Sigmoid colon (tissue), 6 donors: ENCODE measurements at regions not wholly inside any gene's neighbourhood (a gene's known extent, or its start where the extent isn't known, plus 50 kb on each side); places are given as distances from the start of the nearest gene placed in this dataset.

Source experiments
- DNase-seq: peaks from one replicate; pipeline ENCODE4 v3.0.0-alpha.2; 2019
- H3K27ac ChIP-seq, 4 donors: fragments of 200-600 bp; sonication (generic); one replicate each; pipeline ENCODE4 v1.5.1; 2016 to 2019; ENCODE audit warnings: mild to moderate bottlenecking in 1 of 4
- H3K27me3 ChIP-seq, 3 donors: fragments of 200-600 bp; sonication (generic); one replicate each; pipeline ENCODE4 v1.5.1; 2019; ENCODE audit warnings: mild to moderate bottlenecking in 1 of 3
- H3K36me3 ChIP-seq, 4 donors: fragments of 200-600 bp; sonication (generic); one replicate each; pipeline ENCODE4 v1.5.1; 2016 to 2019
- H3K4me1 ChIP-seq, 4 donors: fragments of 200-600 bp; sonication (generic); one replicate each; pipeline ENCODE4 v1.5.1; 2017 to 2019
- H3K4me3 ChIP-seq, 4 donors: fragments of 200-600 bp; sonication (generic); one replicate each; pipeline ENCODE4 v1.5.1; 2017 to 2019; ENCODE audit warnings: mild to moderate bottlenecking in 2 of 4, moderate library complexity in 1 of 4
- H3K9me3 ChIP-seq, 4 donors: fragments of 200-600 bp in 3 of 4; sonication (generic) in 3 of 4; one replicate each; pipeline versions ENCODE4 v1.5.1 to v1.6.1; 2013 to 2019
- CTCF ChIP-seq, 4 experiments: fragments of 450-650 bp in 3 of 4; fragments of 200-600 bp in 1 of 4; IDR thresholded peaks; one replicate each; pipeline ENCODE4 v1.5.1; 2016 to 2019; ENCODE audit warnings: antibody characterized with exemption in 4 of 4, mild to moderate bottlenecking in 3 of 4, moderate library complexity in 2 of 4
- EP300 ChIP-seq, 4 donors: sonication (generic); formaldehyde crosslinking; IDR thresholded peaks; one replicate each; pipeline ENCODE4 v1.6.1; 2017; ENCODE audit warnings: antibody characterized with exemption in 4 of 4
- POLR2A ChIP-seq, 2 donors: fragments of 450-650 bp; IDR thresholded peaks; one replicate each; pipeline ENCODE4 v1.6.1; 2016; ENCODE audit warnings: antibody characterized with exemption in 2 of 2, mild to moderate bottlenecking in 2 of 2, moderate library complexity in 2 of 2
- POLR2AphosphoS5 ChIP-seq, 4 donors: sonication (generic); formaldehyde crosslinking; IDR thresholded peaks; one replicate each; pipeline ENCODE4 v1.6.1; 2017; ENCODE audit warnings: antibody characterized with exemption in 4 of 4
- WGBS, 2 donors: extraction: QIAGEN DNeasy Blood & Tissue Kit; methylation state at CpG; one replicate each; pipeline ENCODE4 v1.1.7; 2013; 5-methylcytosine and 5-hydroxymethylcytosine counted together
- intact Hi-C: fragments of 100-400 bp; cut with DNase I; formaldehyde crosslinking; loops from one replicate; pipeline ENCODE4 v1.15.1; 2023
- donor health status: healthy with polysubstance abuse.
- donor health status: healthy.

GRCh38 chr16:73743665-73744496 is 552.7 kb upstream of the PSMD7 start:
- no peak overlapping the region for H3K27ac ChIP-seq
- intact Hi-C loops = no loop called here
- 76 to 86% methylated on average over 11 of the region's 11 CpGs for WGBS, 2 donors

GRCh38 chr16:73739049-73739769 is 557.4 kb upstream of the PSMD7 start:
- no peaks in the 10 kb centered on the region for H3K9me3 ChIP-seq
- DNase-seq = no peak
- TF ChIP-seq POLR2AphosphoS5 (IDR thresholded peaks at IDR 0.05) (no peak), EP300 (IDR thresholded peaks at IDR 0.05) (no peak), CTCF (IDR thresholded peaks at IDR 0.05) (no peak), POLR2A (IDR thresholded peaks at IDR 0.05) (no peak)
- WGBS, 2 donors = 88 to 91% methylated on average over 4 of the region's 4 CpGs
- no peak overlapping the region for H3K27ac ChIP-seq
- H3K27me3 ChIP-seq = no peaks in the 10 kb centered on the region
- intact Hi-C loops = no loop called here
- no peaks in the 10 kb centered on the region for H3K36me3 ChIP-seq
- H3K4me3 ChIP-seq = no peak overlapping the region
- no peaks in the 10 kb centered on the region for H3K4me1 ChIP-seq

More at GRCh38 chr16:73743665-73744496, 552.7 kb upstream of the PSMD7 start:
- H3K4me1 ChIP-seq = no peaks in the 10 kb centered on the region
- DNase-seq = no peak
- TF ChIP-seq CTCF (IDR thresholded peaks at IDR 0.05) = no peak
- TF ChIP-seq POLR2A (IDR thresholded peaks at IDR 0.05) = no peak
- TF ChIP-seq EP300 (IDR thresholded peaks at IDR 0.05) = no peak
- H3K27me3 ChIP-seq = no peaks in the 10 kb centered on the region
- no peaks in the 10 kb centered on the region for H3K36me3 ChIP-seq
- no peaks in the 10 kb centered on the region for H3K9me3 ChIP-seq
- no peak overlapping the region for H3K4me3 ChIP-seq

- no peak overlapping the region for H3K27ac ChIP-seq
- no peaks in the 10 kb centered on the region for H3K36me3 ChIP-seq
- H3K27me3 ChIP-seq = no peaks in the 10 kb centered on the region
- intact Hi-C loops = no loop called here
- no peak for DNase-seq
- no peaks in the 10 kb centered on the region for H3K4me1 ChIP-seq
- WGBS, 2 donors = 81 to 83% methylated on average over 4 of the region's 4 CpGs
- no peak overlapping the region for H3K4me3 ChIP-seq
- H3K9me3 ChIP-seq = no peaks in the 10 kb centered on the region
- no peak for TF ChIP-seq EP300 (IDR thresholded peaks at IDR 0.05)
- no peak for TF ChIP-seq CTCF (IDR thresholded peaks at IDR 0.05)
- no peak for TF ChIP-seq POLR2A (IDR thresholded peaks at IDR 0.05)
- TF ChIP-seq POLR2AphosphoS5 (IDR thresholded peaks at IDR 0.05) = no peak
These were observed 558.3 kb upstream of the PSMD7 start for GRCh38 chr16:73738266-73738665.

GRCh38 chr16:73737637-73738036 is 559.0 kb upstream of the PSMD7 start:
- Histone ChIP-seq H3K9me3 (no peaks in the 10 kb centered on the region), H3K4me1 (no peaks in the 10 kb centered on the region), H3K27ac (no peak overlapping the region), H3K4me3 (no peak overlapping the region), H3K27me3 (no peaks in the 10 kb centered on the region), H3K36me3 (no peaks in the 10 kb centered on the region)
- TF ChIP-seq CTCF (IDR thresholded peaks at IDR 0.05) = no peak
- no peak for TF ChIP-seq POLR2A (IDR thresholded peaks at IDR 0.05)
- TF ChIP-seq POLR2AphosphoS5 (IDR thresholded peaks at IDR 0.05) = no peak
- TF ChIP-seq EP300 (IDR thresholded peaks at IDR 0.05) = no peak
- no peak for DNase-seq
- 58 to 63% methylated on average over 3 of the region's 3 CpGs for WGBS, 2 donors
- intact Hi-C loops = no loop called here
